OCI-LY1 (cell line): ENCODE measurements at regions not wholly inside any gene's neighbourhood (a gene's known extent, or its start where the extent isn't known, plus 50 kb on each side); places are given as distances from the start of the nearest gene placed in this dataset.

Experiments used
- CTCF ChIP-seq: fragments of 200-600 bp; sonication (generic), shearing (Covaris generic); IDR thresholded peaks from 2 replicates; pipeline ENCODE4 v1.5.1; 2017; ENCODE audit warnings: mild to moderate bottlenecking, antibody characterized with exemption, low read length, moderate library complexity, mixed read lengths
- EZH2 ChIP-seq: fragments of 200-600 bp; sonication (generic), shearing (Covaris generic); IDR thresholded peaks from 2 replicates; pipeline ENCODE4 v1.8.0; 2017; ENCODE audit warnings: borderline replicate concordance, mixed run types, mild to moderate bottlenecking, antibody characterized with exemption, low read length, moderate library complexity, mixed read lengths

GRCh38 chr17:31788956-31789355 lies 70.1 kb downstream of the COPRS start:
- no peak for TF ChIP-seq CTCF
- no peak for TF ChIP-seq EZH2
